Keratinocyte (primary cell): ENCODE measurements at regions not wholly inside any gene's neighbourhood (a gene's known extent, or its start where the extent isn't known, plus 50 kb on each side); places are given as distances from the start of the nearest gene placed in this dataset.

Source experiments
- EZH2 ChIP-seq: IDR thresholded peaks from one replicate; pipeline ENCODE4 v1.6.1; 2012; ENCODE audit warnings: inconsistent platforms, mild to moderate bottlenecking, low read length, moderate library complexity
- TF ChIP-seq, protein P1 (sequence below), 3 experiments: IDR thresholded peaks in 1 of 3; conservative IDR thresholded peaks in 1 of 3; optimal IDR thresholded peaks in 1 of 3; 2 replicates in 2 of 3; 3 replicates in 1 of 3; pipeline versions ENCODE3 to v1.5.1; 2011; ENCODE audit warnings: low read length in 3 of 3, mild to moderate bottlenecking in 3 of 3, moderate library complexity in 2 of 3, control low read depth in 1 of 3, inconsistent platforms in 1 of 3; ENCODE audit not compliant: insufficient read depth in 2 of 3; ENCODE audit errors: extremely low read depth in 1 of 3

DNA sequence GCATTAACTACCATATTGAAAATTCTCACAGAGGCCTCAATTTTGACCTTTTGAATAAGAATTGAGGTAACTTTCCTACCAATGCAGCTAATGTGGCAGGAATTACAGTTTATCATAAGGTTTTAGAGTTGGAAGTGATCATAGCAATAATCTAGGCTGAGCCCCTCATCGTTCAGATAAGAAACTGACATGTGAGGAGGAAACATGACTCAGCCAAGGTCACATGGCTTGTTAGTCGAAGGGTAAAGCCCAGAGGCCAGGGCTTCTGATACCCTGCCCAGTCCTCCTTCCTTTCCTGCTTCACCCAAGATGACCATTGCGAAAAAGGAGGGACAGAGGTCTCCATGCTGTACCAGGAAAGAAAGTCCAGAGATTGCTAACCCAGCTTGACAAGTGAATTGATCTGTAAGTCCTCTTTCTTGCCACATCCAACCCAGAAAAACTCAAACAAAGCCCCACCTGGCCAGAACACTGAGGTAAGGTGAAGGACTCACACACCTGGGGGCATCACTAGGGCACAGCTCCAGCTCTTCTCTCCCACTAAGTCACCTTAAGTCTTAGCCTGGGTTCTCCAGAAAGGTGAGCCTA lies 174.8 kb downstream of the EN1 start:
- TF ChIP-seq, protein P1, sequence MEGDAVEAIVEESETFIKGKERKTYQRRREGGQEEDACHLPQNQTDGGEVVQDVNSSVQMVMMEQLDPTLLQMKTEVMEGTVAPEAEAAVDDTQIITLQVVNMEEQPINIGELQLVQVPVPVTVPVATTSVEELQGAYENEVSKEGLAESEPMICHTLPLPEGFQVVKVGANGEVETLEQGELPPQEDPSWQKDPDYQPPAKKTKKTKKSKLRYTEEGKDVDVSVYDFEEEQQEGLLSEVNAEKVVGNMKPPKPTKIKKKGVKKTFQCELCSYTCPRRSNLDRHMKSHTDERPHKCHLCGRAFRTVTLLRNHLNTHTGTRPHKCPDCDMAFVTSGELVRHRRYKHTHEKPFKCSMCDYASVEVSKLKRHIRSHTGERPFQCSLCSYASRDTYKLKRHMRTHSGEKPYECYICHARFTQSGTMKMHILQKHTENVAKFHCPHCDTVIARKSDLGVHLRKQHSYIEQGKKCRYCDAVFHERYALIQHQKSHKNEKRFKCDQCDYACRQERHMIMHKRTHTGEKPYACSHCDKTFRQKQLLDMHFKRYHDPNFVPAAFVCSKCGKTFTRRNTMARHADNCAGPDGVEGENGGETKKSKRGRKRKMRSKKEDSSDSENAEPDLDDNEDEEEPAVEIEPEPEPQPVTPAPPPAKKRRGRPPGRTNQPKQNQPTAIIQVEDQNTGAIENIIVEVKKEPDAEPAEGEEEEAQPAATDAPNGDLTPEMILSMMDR (optimal IDR thresholded peaks at IDR 0.05 in 1 of 3, IDR thresholded peaks at IDR 0.05 in 1 of 3, conservative IDR thresholded peaks at IDR 0.05 in 1 of 3; ENCODE audit: extremely low read depth in 1 of 3, insufficient read depth in 2 of 3, low read length in 3 of 3) = no peak
- no peak for TF ChIP-seq EZH2
